Stomach (tissue), 8 donors: ENCODE measurements at regions not wholly inside any gene's neighbourhood (a gene's known extent, or its start where the extent isn't known, plus 50 kb on each side); places are given as distances from the start of the nearest gene placed in this dataset.
"Not testable (repeated sequence)": the region's sequence is repeated elsewhere in the genome, so short reads cannot be mapped to it uniquely, and the experiment has no call there.

Source experiments
- DNase-seq, 2 donors: peaks; one replicate each; pipeline versions ENCODE4 v3.0.0 to v3.0.0-alpha.2; 2013 to 2019
- H3K27ac ChIP-seq, 5 donors: fragments of 200-600 bp in 4 of 5; sonication (generic) in 4 of 5; one replicate each; pipeline ENCODE4 v1.5.1; 2013 to 2019; ENCODE audit warnings: mild to moderate bottlenecking in 1 of 5, moderate library complexity in 1 of 5
- H3K27me3 ChIP-seq, 3 donors: fragments of 200-600 bp; sonication (generic); one replicate each; pipeline ENCODE4 v1.5.1; 2017 to 2019; ENCODE audit warnings: mixed run types in 1 of 3
- H3K36me3 ChIP-seq, 4 donors: fragments of 200-600 bp; sonication (generic); 1 replicate in 3 of 4; 2 replicates in 1 of 4; pipeline ENCODE4 v1.5.1; 2016 to 2019
- H3K4me1 ChIP-seq, 4 donors: fragments of 200-600 bp; sonication (generic); one replicate each; pipeline ENCODE4 v1.5.1; 2016 to 2019
- H3K4me3 ChIP-seq, 4 donors: fragments of 200-600 bp; sonication (generic) in 3 of 4; one replicate each; pipeline ENCODE4 v1.5.1; 2016 to 2019; ENCODE audit warnings: mild to moderate bottlenecking in 1 of 4
- H3K9me3 ChIP-seq, 4 donors: fragments of 200-600 bp; sonication (generic); one replicate each; pipeline ENCODE4 v1.5.1; 2016 to 2019
- CTCF ChIP-seq, 7 experiments: fragments of 450-650 bp in 4 of 7; fragments of 200-600 bp in 3 of 7; sonication (generic) in 3 of 7; IDR thresholded peaks; one replicate each; pipeline ENCODE4 v1.5.1; 2016 to 2019; ENCODE audit warnings: antibody characterized with exemption in 7 of 7, control low read depth in 2 of 7, mild to moderate bottlenecking in 1 of 7
- EP300 ChIP-seq: sonication (generic); formaldehyde crosslinking; IDR thresholded peaks from one replicate; pipeline ENCODE4 v1.6.1; 2017; ENCODE audit warnings: antibody characterized with exemption
- POLR2A ChIP-seq, 4 donors: fragments of 450-650 bp; IDR thresholded peaks; one replicate each; pipeline ENCODE4 v1.6.1; 2016; ENCODE audit warnings: antibody characterized with exemption in 4 of 4, control low read depth in 2 of 4, mild to moderate bottlenecking in 1 of 4, moderate library complexity in 1 of 4
- POLR2AphosphoS5 ChIP-seq, 3 donors: sonication (generic); formaldehyde crosslinking; IDR thresholded peaks; one replicate each; pipeline ENCODE4 v1.6.1; 2016; ENCODE audit warnings: antibody characterized with exemption in 3 of 3
- WGBS, 5 donors: extraction: QIAGEN DNeasy Blood & Tissue Kit in 3 of 5; methylation state at CpG; one replicate each; pipeline versions ENCODE4 v1.1.5 to v1.1.7; 2013 to 2018; 5-methylcytosine and 5-hydroxymethylcytosine counted together
- intact Hi-C: fragments of 100-400 bp; cut with DNase I; formaldehyde crosslinking; loops from one replicate; pipeline ENCODE4 v1.15.1; 2023; ENCODE audit warnings: low total_unique reads
- donor health status: healthy with polysubstance abuse.
- donor health status: Bipolar disorder and iron deficiency.
- donor health status: healthy.

GRCh38 chr3:102722317-102722716 is 287.5 kb downstream of the ZPLD1 start:
- DNase-seq: peak in 1 of 2 donors; percentile 9
- 43 to 61% (median 52%) methylated on average over 2 of the region's 2 CpGs for WGBS, 5 donors
- no peak overlapping the region for H3K27ac ChIP-seq
- TF ChIP-seq EP300: no peak
- no peak for TF ChIP-seq POLR2AphosphoS5 (IDR thresholded peaks at IDR 0.05)
- TF ChIP-seq POLR2A (IDR thresholded peaks at IDR 0.05): no peak
- TF ChIP-seq CTCF (IDR thresholded peaks at IDR 0.05): no peak
- no peaks in the 10 kb centered on the region for H3K9me3 ChIP-seq
- no peaks in the 10 kb centered on the region for H3K36me3 ChIP-seq
- no peaks in the 10 kb centered on the region for H3K27me3 ChIP-seq
- intact Hi-C loops: no loop called here
- H3K4me3 ChIP-seq: no peak overlapping the region
- no peaks in the 10 kb centered on the region for H3K4me1 ChIP-seq

DNA sequence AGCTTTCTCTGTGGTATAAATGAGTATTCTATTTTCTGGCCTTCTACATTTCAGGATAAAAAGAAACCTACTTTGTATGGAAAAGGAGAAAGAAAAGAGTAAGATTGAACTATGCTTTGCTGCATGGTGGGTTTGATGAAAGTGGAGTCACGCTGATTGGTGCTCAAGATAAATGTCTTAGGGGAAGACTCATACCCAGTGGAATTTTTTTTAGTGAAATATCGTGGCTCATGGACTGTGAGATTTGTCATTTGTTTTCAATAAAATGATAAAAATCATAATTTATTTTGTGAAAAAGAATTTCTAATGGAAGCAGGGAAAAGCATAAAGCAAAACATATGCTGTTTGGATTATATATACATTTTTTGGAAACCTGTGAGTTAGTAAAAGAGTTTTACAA is 292.5 kb downstream of the ZPLD1 start:
- intact Hi-C loops: no loop called here
- no peak overlapping the region for H3K4me3 ChIP-seq
- no peaks in the 10 kb centered on the region for H3K27me3 ChIP-seq
- TF ChIP-seq CTCF (IDR thresholded peaks at IDR 0.05): no peak
- TF ChIP-seq POLR2A (IDR thresholded peaks at IDR 0.05): no peak
- TF ChIP-seq EP300: no peak
- TF ChIP-seq POLR2AphosphoS5 (IDR thresholded peaks at IDR 0.05): no peak
- no peaks in the 10 kb centered on the region for H3K36me3 ChIP-seq
- H3K9me3 ChIP-seq: no peaks in the 10 kb centered on the region
- 75 to 87% (median 80%) methylated on average over 2 of the region's 2 CpGs for WGBS, 5 donors
- no peak for DNase-seq
- H3K4me1 ChIP-seq: no peaks in the 10 kb centered on the region
- H3K27ac ChIP-seq: no peak overlapping the region

DNA sequence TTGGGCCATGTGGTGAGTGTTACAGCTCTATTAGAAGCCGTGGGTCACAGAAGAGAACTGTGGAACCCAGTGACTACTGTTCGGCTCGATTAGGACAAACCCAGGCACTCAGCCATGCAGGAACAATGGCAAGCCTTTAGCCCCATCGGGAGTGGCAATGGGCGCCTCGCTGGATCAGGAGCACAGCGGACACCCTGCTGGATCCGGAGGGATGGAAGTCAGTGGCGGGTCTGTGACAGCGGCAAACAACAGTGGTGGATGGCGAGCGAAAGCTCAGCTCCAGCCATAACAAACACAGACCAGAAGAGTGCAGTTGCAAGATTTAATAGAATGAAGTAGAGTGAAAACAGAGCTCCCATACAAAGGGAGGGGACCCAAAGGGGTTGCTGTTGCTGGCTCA is 297.8 kb downstream of the ZPLD1 start:
- H3K27me3 ChIP-seq, H3K9me3 ChIP-seq, H3K27ac ChIP-seq, H3K4me1 ChIP-seq, H3K36me3 ChIP-seq, DNase-seq, intact Hi-C loops, H3K4me3 ChIP-seq: not testable (repeated sequence)
- 91 to 94% (median 93%) methylated on average over 12 of the region's 12 CpGs for WGBS, 5 donors

GRCh38 chr3:102733791-102734563 is 299.2 kb downstream of the ZPLD1 start:
- Histone ChIP-seq H3K9me3 (no peaks in the 10 kb centered on the region), H3K4me1 (no peaks in the 10 kb centered on the region), H3K27ac (no peak overlapping the region), H3K27me3 (no peaks in the 10 kb centered on the region), H3K4me3 (no peak overlapping the region), H3K36me3 (no peaks in the 10 kb centered on the region)
- no peak for TF ChIP-seq EP300
- no peak for TF ChIP-seq POLR2A (IDR thresholded peaks at IDR 0.05)
- no peak for TF ChIP-seq CTCF (IDR thresholded peaks at IDR 0.05)
- no peak for TF ChIP-seq POLR2AphosphoS5 (IDR thresholded peaks at IDR 0.05)
- WGBS, 5 donors: 44 to 63% (median 55%) methylated on average over 5 of the region's 5 CpGs
- intact Hi-C loops: no loop called here
- DNase-seq: peak in 1 of 2 donors; percentile 8

- Histone ChIP-seq H3K36me3 (no peaks in the 10 kb centered on the region), H3K4me3 (no peak overlapping the region), H3K4me1 (no peaks in the 10 kb centered on the region), H3K27me3 (no peaks in the 10 kb centered on the region), H3K9me3 (no peaks in the 10 kb centered on the region), H3K27ac (no peak overlapping the region)
- intact Hi-C loops: no loop called here
- TF ChIP-seq POLR2AphosphoS5 (IDR thresholded peaks at IDR 0.05) (no peak), EP300 (no peak), CTCF (IDR thresholded peaks at IDR 0.05) (no peak), POLR2A (IDR thresholded peaks at IDR 0.05) (no peak)
- WGBS, 5 donors: 86 to 97% (median 92%) methylated on average over 1 of the region's 1 CpG
- DNase-seq: no peak
These were observed 300.5 kb downstream of the ZPLD1 start for GRCh38 chr3:102735311-102735710.
